ENCODE measurements at regions not wholly inside any gene's neighbourhood (a gene's known extent, or its start where the extent isn't known, plus 50 kb on each side); places are given as distances from the start of the nearest gene placed in this dataset.

GRCh38 chr18:34608064-34608463, 102.0 kb upstream of the DTNA start:
- DNase-seq (ENCODE audit: low spot score in 2 of 2) = no peak
- H3K4me1 ChIP-seq = no peaks in the 10 kb centered on the region
- no peaks in the 10 kb centered on the region for H3K27me3 ChIP-seq (ENCODE audit: low read depth)
- H3K36me3 ChIP-seq (replicated peaks) = no peaks in the 10 kb centered on the region
- H3K4me3 ChIP-seq = no peak overlapping the region
- in situ Hi-C loops (cut with MboI; ENCODE audit: low sequenced_read_pairs) = no loop called here
- no peaks in the 10 kb centered on the region for H3K9me3 ChIP-seq

- no peak overlapping the region for H3K4me3 ChIP-seq
- no peaks in the 10 kb centered on the region for H3K27me3 ChIP-seq (ENCODE audit: low read depth)
- H3K9me3 ChIP-seq = no peaks in the 10 kb centered on the region
- in situ Hi-C loops (cut with MboI; ENCODE audit: low sequenced_read_pairs) = no loop called here
- H3K4me1 ChIP-seq = no peaks in the 10 kb centered on the region
- DNase-seq (ENCODE audit: low spot score in 2 of 2) = no peak
- no peaks in the 10 kb centered on the region for H3K36me3 ChIP-seq (replicated peaks)
Measured at GRCh38 chr18:34609986-34610648, 100.0 kb upstream of the DTNA start.

- in situ Hi-C loops (cut with MboI; ENCODE audit: low sequenced_read_pairs) = no loop called here
- no peaks in the 10 kb centered on the region for H3K4me1 ChIP-seq
Measured at GRCh38 chr18:34611904-34612303, 98.2 kb upstream of the DTNA start.

GRCh38 chr18:34620258-34620861, 89.7 kb upstream of the DTNA start:
- H3K9me3 ChIP-seq = no peaks in the 10 kb centered on the region
- no peak overlapping the region for H3K4me3 ChIP-seq
- no peaks in the 10 kb centered on the region for H3K27me3 ChIP-seq (ENCODE audit: low read depth)
- no peaks in the 10 kb centered on the region for H3K36me3 ChIP-seq (replicated peaks)
- H3K4me1 ChIP-seq = no peaks in the 10 kb centered on the region
- DNase-seq (ENCODE audit: low spot score in 2 of 2) = no peak
- in situ Hi-C loops (cut with MboI; ENCODE audit: low sequenced_read_pairs) = no loop called here

More at GRCh38 chr18:34611904-34612303, 98.2 kb upstream of the DTNA start:
- Histone ChIP-seq H3K9me3 (no peaks in the 10 kb centered on the region), H3K4me3 (no peak overlapping the region), H3K36me3 (replicated peaks) (no peaks in the 10 kb centered on the region), H3K27me3 (ENCODE audit: low read depth) (no peaks in the 10 kb centered on the region)
- no peak for DNase-seq (ENCODE audit: low spot score in 2 of 2)

GRCh38 chr18:34623557-34623956, 86.5 kb upstream of the DTNA start:
- Histone ChIP-seq H3K36me3 (replicated peaks) (no peaks in the 10 kb centered on the region), H3K27me3 (ENCODE audit: low read depth) (no peaks in the 10 kb centered on the region), H3K4me1 (no peaks in the 10 kb centered on the region), H3K9me3 (no peaks in the 10 kb centered on the region), H3K4me3 (no peak overlapping the region)
- no peak for DNase-seq (ENCODE audit: low spot score in 2 of 2)
- in situ Hi-C loops (cut with MboI; ENCODE audit: low sequenced_read_pairs) = no loop called here

- no peaks in the 10 kb centered on the region for H3K36me3 ChIP-seq (replicated peaks)
- H3K27me3 ChIP-seq (ENCODE audit: low read depth) = no peaks in the 10 kb centered on the region
- DNase-seq (ENCODE audit: low spot score in 2 of 2) = no peak
- no peaks in the 10 kb centered on the region for H3K4me1 ChIP-seq
- no peaks in the 10 kb centered on the region for H3K9me3 ChIP-seq
- in situ Hi-C loops (cut with MboI; ENCODE audit: low sequenced_read_pairs) = no loop called here
- H3K4me3 ChIP-seq = no peak overlapping the region
Measured at GRCh38 chr18:34624551-34624950, 85.5 kb upstream of the DTNA start.

- in situ Hi-C loops (cut with MboI; ENCODE audit: low sequenced_read_pairs) = no loop called here
- no peak for DNase-seq (ENCODE audit: low spot score in 2 of 2)
- H3K9me3 ChIP-seq = no peaks in the 10 kb centered on the region
Measured at GRCh38 chr18:34626404-34627136, 83.5 kb upstream of the DTNA start.

GRCh38 chr18:34627137-34627920, 82.8 kb upstream of the DTNA start:
- Histone ChIP-seq H3K27me3 (ENCODE audit: low read depth) (no peaks in the 10 kb centered on the region), H3K4me3 (no peak overlapping the region), H3K36me3 (replicated peaks) (no peaks in the 10 kb centered on the region), H3K4me1 (no peaks in the 10 kb centered on the region), H3K9me3 (no peaks in the 10 kb centered on the region)
- DNase-seq (ENCODE audit: low spot score in 2 of 2) = no peak
- in situ Hi-C loops (cut with MboI; ENCODE audit: low sequenced_read_pairs) = no loop called here

More at GRCh38 chr18:34626404-34627136, 83.5 kb upstream of the DTNA start:
- no peaks in the 10 kb centered on the region for H3K4me1 ChIP-seq
- no peaks in the 10 kb centered on the region for H3K27me3 ChIP-seq (ENCODE audit: low read depth)
- no peak overlapping the region for H3K4me3 ChIP-seq
- no peaks in the 10 kb centered on the region for H3K36me3 ChIP-seq (replicated peaks)

- Histone ChIP-seq H3K36me3 (replicated peaks) (no peaks in the 10 kb centered on the region), H3K27me3 (ENCODE audit: low read depth) (no peaks in the 10 kb centered on the region), H3K4me1 (no peaks in the 10 kb centered on the region), H3K4me3 (no peak overlapping the region), H3K9me3 (no peaks in the 10 kb centered on the region)
- in situ Hi-C loops (cut with MboI; ENCODE audit: low sequenced_read_pairs) = no loop called here
- no peak for DNase-seq (ENCODE audit: low spot score in 2 of 2)
Measured at GRCh38 chr18:34631093-34631966, 78.8 kb upstream of the DTNA start.

GRCh38 chr18:34632321-34632720, 77.8 kb upstream of the DTNA start:
- Histone ChIP-seq H3K4me3 (no peak overlapping the region), H3K27me3 (ENCODE audit: low read depth) (no peaks in the 10 kb centered on the region), H3K36me3 (replicated peaks) (no peaks in the 10 kb centered on the region), H3K9me3 (no peaks in the 10 kb centered on the region), H3K4me1 (no peaks in the 10 kb centered on the region)
- no peak for DNase-seq (ENCODE audit: low spot score in 2 of 2)
- in situ Hi-C loops (cut with MboI; ENCODE audit: low sequenced_read_pairs) = no loop called here

GRCh38 chr18:34633368-34633767, 76.7 kb upstream of the DTNA start:
- Histone ChIP-seq H3K4me1 (no peaks in the 10 kb centered on the region), H3K4me3 (no peak overlapping the region), H3K27me3 (ENCODE audit: low read depth) (no peaks in the 10 kb centered on the region), H3K9me3 (no peaks in the 10 kb centered on the region), H3K36me3 (replicated peaks) (no peaks in the 10 kb centered on the region)
- DNase-seq (ENCODE audit: low spot score in 2 of 2) = no peak
- in situ Hi-C loops (cut with MboI; ENCODE audit: low sequenced_read_pairs) = no loop called here

GRCh38 chr18:34637094-34637801, 72.8 kb upstream of the DTNA start:
- Histone ChIP-seq H3K4me3 (no peak overlapping the region), H3K4me1 (no peaks in the 10 kb centered on the region), H3K27me3 (ENCODE audit: low read depth) (no peaks in the 10 kb centered on the region), H3K9me3 (no peaks in the 10 kb centered on the region), H3K36me3 (replicated peaks) (no peaks in the 10 kb centered on the region)
- in situ Hi-C loops (cut with MboI; ENCODE audit: low sequenced_read_pairs) = no loop called here
- DNase-seq (ENCODE audit: low spot score in 2 of 2) = no peak

Data from HAP-1 (cell line).